ENCODE measurements at regions not wholly inside any gene's neighbourhood (a gene's known extent, or its start where the extent isn't known, plus 50 kb on each side); places are given as distances from the start of the nearest gene placed in this dataset.

- TF ChIP-seq EZH2 (IDR thresholded peaks at IDR 0.05; ENCODE audit: borderline replicate concordance) (no peak), CTCF (IDR thresholded peaks at IDR 0.05; ENCODE audit: poor library complexity) (no peak), EZH2phosphoT487 (IDR thresholded peaks at IDR 0.05; ENCODE audit: low read depth, severe bottlenecking, unreplicated experiment) (no peak)
Measured at GRCh38 chr6:63516186-63516944, 55.9 kb upstream of the LOC128125822 start.

Data from hepatocyte (in vitro differentiated cells).